ENCODE measurements at regions not wholly inside any gene's neighbourhood (a gene's known extent, or its start where the extent isn't known, plus 50 kb on each side); places are given as distances from the start of the nearest gene placed in this dataset.
A peak's percentile ranks its signal among the peaks of the same experiment; 100 is the strongest.
"Not testable (repeated sequence)": the region's sequence is repeated elsewhere in the genome, so short reads cannot be mapped to it uniquely, and the experiment has no call there.

- DNase-seq: no peak
Measured at GRCh38 chr5:131001507-131001906, 163.5 kb downstream of the HINT1 start.

- no peak for DNase-seq
Measured at GRCh38 chr5:131000289-131000688, 164.8 kb downstream of the HINT1 start.

DNA sequence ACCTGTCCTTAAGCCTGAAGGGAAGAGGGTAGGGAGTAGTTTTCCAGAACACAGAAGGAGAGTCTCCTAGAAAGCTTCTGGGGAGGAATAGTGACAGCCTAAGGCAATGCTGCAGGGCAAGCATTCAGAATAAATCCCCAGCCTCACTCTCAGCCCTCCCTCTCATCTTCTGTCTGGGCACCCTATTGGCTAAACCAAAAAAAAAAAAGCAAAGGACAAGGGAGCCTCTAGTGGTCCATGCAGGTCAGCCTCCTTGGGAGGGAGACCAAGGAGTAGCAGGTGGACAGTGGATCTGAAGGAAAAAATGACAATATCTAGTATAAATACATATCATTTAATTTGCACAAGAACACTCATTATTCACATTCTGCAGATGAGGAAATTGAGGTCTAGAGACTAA lies 168.3 kb downstream of the HINT1 start:
- not testable (repeated sequence) for DNase-seq

DNA sequence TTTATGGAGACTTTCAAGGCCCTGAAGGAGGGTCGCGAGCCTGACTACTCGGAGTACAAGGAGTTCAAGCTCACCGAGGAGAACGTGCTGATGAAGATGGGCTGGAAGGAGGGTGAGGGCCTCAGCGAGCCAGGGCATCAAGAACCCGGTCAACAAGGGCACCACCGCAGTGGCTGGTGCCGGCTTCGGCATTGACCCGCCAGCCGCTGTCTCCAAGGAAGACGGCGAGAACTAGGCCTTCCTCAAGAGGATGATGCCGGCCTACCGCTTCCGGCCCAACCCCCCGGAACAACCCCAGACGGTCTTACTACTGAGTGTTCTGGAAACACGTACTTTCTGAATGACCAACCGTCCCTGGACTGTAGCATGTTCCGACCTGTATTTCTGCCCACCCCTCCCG lies 169.2 kb downstream of the HINT1 start:
- DNase-seq: no peak

- DNase-seq: peak; percentile 27
Measured at GRCh38 chr5:130995254-130995515, 169.9 kb downstream of the HINT1 start.

DNA sequence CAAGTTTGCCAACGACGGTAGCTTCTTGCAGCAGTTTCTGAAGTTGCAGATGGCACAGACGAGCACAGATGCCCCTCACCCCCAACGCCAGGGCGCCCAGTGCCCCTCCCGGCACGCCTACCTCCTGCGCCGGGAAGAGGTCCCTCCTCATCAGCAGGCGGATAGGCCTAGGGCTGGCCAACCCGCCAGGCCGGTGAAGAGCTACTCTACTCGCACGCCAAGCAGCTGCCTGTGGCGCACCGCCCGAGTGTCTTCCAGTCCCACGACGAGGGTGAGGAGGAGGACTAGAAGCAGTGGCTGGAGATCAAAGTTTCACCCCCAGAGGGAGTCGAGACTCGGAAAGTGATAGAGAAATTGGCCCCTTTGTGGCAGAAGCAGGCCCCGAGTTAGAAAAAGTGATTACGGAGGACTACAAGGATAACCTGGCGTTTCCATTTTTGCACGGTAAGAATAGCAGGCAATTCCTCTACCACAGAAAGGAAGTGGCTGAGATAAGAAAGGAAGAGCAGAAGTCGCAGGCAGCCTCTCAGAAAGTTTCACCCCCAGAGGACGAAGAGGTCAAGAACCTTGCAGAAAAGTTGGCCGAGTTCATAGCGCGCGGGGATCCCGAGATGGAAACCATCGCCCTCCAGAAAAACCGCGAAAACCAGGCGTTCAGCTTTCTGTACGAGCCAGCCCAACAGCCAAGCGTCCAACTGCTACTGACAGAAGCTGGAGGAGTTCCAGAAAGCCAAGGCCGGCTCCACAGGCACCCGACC lies 170.4 kb downstream of the HINT1 start:
- DNase-seq: no peak

DNA sequence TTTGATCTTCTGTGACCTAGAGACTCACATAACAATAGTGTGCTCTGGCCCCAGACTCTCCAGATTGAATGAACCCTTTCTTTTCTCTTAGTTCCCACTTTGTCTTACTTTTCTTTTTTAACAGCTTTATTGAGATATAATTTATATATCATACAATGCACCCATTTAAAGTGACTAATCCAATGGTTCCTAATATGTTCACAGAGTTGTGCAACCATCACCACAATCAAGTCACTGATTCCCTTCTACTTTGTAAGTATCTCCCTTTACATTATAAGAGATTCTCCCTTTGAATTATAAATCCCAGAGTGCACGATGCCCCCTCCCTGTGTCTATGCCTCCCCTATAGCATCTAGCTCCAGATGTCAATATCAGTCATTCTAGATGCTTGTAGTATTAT lies 172.4 kb downstream of the HINT1 start:
- DNase-seq: no peak

DNA sequence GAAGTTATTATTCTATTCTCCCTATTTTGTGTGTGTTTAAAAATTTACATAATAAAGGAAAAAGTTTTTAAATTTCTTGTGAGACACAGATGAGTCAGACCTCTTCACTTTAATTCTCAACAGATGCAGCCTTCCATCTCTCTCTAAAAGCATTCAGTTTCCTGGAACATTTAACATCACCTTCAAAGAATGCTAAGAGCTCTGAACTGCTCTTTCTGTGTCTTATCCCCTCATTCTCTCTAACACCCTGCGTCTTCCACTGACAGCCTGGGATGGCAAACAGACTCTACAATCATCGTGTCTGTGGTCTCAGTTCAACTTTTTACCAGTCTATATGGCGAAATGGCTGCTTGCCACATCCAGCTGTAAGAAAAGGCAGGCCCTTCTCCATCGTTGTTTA lies 173.0 kb downstream of the HINT1 start:
- no peak for DNase-seq

DNA sequence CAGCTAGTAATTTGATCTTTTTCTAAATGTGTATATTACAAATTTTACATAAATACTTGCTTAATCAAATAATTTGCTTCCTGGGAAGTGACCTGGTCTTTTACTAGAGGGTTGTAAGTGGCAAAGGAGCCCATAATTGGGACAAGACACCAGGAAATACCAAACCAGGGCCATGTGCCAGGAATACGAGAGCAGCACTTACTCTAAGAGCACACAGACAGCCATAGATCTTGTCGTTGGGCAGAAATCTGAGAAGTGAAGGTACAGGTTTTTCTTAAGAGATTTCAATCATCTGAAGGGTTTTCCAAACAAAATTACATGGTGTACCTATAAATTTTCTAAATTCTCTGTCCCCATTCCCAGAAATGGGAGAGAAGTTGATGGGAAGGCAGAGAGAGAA lies 179.3 kb downstream of the HINT1 start:
- DNase-seq: no peak

DNA sequence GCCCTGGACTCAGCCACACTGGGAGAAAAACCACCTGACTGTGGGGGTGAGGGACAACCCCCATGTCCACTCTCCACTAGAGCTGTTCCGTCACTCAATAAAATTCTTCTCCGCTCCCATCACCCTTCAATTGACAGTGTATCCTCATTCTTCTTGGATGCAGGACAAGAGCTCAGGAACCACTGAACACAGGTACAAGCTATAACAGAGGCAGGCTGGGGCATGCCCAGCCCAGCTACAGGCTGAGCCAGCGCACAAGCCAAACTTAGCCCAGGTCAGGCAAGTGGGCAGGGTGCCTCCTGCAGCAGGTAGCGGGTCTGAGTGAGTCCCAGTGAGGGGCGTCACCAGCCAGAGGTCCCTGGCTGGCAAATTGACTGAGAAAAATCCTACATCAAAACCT lies 183.4 kb downstream of the HINT1 start:
- DNase-seq: no peak

DNA sequence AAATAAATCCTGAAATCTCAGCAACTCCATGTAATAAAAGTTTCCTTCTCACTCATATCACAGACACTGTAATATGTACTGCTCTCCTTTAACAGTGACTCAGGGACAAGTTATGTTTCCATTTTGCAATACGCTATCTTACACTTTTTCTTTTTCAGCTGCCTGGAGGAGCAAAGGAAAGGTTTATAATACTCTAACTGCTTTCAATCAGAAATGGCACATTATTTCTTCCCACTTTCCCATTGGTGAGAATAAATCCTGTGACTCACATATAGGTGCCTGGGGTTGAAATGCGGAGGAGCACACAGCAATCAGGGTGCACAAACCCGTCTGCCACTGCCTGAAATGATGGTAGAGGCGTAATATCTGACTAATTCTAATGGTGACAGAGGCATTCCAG lies 186.6 kb downstream of the HINT1 start:
- DNase-seq: no peak

DNA sequence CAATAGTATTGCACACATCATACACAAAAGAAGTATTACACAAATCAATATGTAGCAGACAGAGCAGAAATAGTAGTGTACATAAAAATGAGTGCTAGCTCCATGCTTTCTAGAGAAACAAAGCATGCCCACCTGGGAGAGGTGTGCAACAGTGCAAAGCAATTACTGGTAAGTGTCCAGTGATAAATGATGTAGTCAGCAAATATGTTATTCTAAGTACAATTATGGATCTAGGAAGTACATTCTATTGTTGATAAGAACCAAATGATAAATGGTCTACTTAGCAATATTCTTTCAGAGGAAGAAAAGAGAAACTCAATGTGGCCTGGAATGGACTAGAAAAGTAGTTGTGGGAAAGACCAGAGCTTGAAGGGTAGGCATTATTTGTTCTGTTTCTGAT lies 188.6 kb downstream of the HINT1 start:
- DNase-seq: no peak

DNA sequence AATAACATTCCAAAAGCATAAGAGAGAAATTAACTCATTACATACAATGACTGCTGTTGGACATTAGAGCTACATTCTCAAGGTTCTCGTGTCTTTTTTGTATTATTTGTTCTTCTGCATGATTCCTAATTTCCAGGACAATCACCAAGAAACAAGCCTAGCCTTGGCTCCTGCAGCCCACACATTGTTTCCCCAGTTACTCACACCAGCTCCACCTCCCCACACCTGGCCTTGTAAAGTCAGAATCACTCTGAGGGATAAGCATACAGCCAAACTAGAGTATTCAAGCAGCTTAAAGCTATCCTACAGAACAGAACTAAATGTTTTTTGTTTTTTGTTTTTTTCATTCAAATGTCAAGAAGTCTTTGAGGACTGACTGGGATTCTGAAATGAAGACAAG lies 189.2 kb downstream of the HINT1 start:
- no peak for DNase-seq

- DNase-seq: no peak
Measured at GRCh38 chr5:130975299-130975698, 189.8 kb downstream of the HINT1 start.

- no peak for DNase-seq
Measured at GRCh38 chr5:130974021-130974683, 190.9 kb downstream of the HINT1 start.

DNA sequence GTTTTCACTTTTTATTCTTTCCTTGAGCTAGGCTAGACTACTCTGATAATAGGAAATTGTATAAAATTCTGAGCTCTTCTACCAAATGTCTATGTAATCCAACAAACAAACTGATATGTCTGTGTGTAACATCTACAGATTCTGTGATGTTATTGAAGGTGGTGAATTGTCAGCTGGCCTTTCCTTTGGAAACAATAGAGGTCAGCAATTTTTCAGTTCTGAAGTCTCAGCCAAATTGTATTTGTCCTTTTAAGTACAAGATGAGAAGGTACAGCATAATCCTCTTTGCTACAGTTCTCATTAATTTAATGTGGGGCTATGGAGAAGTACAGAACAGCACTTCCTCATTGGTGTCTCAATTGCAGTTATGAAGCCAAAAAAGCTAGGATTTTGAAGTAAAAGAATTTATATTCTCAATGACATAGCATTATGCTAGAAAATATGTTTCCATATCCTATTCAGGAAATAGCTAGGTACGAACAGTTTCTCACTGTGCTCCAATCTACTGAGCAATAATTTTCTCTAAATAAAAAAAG lies 198.0 kb downstream of the HINT1 start:
- DNase-seq: no peak

- no peak for DNase-seq
Measured at GRCh38 chr5:130965920-130966319, 199.1 kb downstream of the HINT1 start.

- no peak for DNase-seq
Measured at GRCh38 chr5:130965360-130965759, 199.7 kb downstream of the HINT1 start.

DNA sequence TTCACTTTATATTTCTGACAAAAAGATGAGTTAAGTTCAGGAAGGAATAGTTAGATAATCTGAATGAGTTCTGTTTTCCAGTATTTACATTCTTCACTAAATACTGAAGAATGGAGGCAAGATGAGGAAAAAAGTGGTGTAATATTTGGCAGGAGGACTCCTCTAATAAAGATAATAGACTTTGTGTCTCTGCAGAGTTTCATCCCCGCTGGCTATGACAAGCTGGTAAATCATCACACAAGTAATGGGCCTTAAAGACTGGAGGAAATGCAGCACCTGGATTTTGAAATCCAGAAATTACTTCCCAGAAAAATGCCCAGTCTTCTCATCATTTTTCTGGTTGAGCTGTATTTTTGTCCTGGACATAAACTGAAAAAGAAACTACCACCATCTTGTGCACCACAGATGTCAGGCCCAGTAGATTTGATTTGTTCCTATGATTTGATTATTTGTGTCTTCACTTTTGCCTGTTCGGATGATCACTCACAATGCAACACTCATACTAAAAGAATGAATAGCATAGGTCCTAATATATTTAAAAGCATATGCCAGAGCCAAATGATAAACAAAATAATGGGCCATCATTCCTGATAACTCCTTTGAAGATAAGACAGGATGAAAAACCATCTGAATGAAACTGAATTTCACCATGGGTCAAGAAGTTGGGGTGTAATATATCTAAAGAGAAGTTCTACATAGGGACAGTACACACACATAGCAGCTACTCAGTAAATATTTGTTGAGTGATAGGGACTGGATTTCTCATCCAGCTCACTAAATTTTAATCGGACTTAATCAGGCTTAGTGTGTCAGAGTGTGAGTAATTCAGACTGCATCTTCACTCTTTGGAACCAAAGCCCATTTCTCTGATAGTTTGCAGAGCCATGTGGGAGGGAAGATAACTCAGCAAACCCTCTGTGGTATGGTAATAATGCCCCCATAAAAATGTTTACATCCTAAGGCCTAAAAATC lies 200.5 kb downstream of the HINT1 start:
- no peak for DNase-seq

DNA sequence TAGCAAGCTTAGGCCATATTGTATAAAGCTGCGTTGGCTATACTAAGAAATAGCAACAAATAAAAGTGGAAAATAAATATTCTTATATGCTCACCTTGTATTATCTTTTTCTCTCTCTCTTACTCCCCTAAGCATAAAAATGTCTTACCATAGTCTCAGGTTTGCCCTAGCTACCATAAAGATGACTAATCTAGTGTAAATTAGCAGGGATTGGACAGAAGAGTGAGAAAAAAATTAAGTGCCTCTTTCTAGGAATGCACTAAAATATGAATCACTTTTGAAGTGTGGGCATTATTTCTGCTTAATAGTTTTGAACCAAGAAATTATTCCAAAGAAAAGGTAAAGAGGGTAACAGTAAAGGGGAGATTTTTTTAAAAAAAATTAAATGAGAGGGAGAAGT lies 201.3 kb downstream of the HINT1 start:
- no peak for DNase-seq

DNA sequence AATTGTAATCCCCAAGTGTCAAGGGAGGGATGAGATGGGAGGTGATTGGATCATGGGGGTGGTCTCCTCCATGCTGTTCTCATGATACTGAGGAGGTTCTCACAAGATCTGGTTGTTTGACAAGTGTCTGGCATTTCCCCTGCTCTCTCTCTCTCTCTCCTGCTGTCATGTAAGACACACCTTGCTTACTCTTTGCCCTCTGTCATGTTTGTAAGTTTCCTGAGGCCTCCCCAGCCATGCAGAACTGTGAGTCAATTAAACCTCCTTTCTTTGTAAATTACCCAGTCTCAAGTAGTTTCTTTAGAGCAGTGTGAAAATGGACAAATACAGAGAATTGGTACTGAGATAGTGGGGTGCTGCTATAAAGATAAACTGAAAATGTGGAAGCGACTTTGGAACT lies 207.9 kb downstream of the HINT1 start:
- no peak for DNase-seq

DNA sequence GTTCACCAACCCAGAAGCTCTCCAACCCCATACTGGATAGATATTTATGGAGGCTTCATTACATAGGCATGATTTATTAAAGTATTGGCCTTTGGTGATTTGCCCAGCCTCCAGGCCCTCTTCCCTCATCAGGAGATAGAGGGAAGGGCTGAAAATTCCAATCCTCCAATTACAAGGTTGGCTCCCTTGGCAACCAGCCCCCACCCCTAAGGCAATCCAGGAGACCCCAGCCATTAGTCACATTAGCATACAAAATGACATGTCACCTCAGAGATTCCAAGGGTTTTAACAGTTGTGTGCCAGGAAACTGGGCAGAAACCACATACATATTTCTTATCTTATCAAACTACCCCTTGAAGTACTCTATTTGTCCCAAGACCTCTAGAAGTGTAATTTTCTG lies 210.0 kb downstream of the HINT1 start:
- no peak for DNase-seq

GRCh38 chr5:130954336-130954735 lies 210.7 kb downstream of the HINT1 start:
- DNase-seq: no peak

- DNase-seq: no peak
Measured at GRCh38 chr5:130939059-130939458, 226.0 kb downstream of the HINT1 start.
